ENCODE measurements at regions not wholly inside any gene's neighbourhood (a gene's known extent, or its start where the extent isn't known, plus 50 kb on each side); places are given as distances from the start of the nearest gene placed in this dataset.

DNA sequence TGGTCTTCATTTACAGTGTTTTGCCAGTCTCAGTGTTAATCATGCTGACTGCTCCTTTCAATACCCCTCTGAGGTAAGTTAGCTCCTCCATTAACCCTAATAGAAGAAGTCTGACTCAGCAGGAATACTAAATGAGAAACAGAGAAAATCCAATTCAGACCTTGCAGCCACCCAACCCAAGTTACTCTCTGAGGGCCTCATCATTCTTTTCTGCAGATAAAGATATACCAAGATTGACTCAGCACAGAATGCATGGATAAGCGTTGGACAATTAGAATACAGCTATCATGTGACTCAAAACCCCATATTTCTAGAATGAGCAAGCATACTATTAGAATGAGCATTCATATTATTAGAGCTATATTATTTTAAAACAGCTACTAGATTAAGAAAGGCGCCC, 389.1 kb upstream of the SGO1 start:
- ChIA-PET CTCF (no interaction called here), RAD21 (ENCODE audit: low non-redundant PET in 1 of 2, low total read pairs in 2 of 2, uncharacterized antibody in 2 of 2, unreplicated experiment in 2 of 2) (no interaction called here), POLR2A (no interaction called here)
- Histone ChIP-seq H3K9me3 (ENCODE audit: control insufficient read depth in 1 of 2, insufficient read depth in 1 of 2, low read depth in 1 of 2, low read length in 2 of 2) (peaks cover 6 to 11% of the 10 kb centered on the region in 2 experiments; a peak in 2 of 4 replicates), H3K36me3 (ENCODE audit: control insufficient read depth in 1 of 2, insufficient read depth in 2 of 2, low read length in 2 of 2) (no peaks in the 10 kb centered on the region), H3K9me2 (ENCODE audit: insufficient read depth) (no peaks in the 10 kb centered on the region), H4K20me1 (ENCODE audit: insufficient read depth) (no peaks in the 10 kb centered on the region), H3K4me1 (ENCODE audit: control insufficient read depth in 1 of 2, insufficient read depth in 2 of 2, low read length in 2 of 2) (no peaks in the 10 kb centered on the region), H2AFZ (ENCODE audit: low read depth, low read length, poor library complexity, severe bottlenecking) (no peak overlapping the region), H3K27me3 (ENCODE audit: insufficient read depth, low read length) (no peaks in the 10 kb centered on the region), H3K79me2 (ENCODE audit: insufficient read depth, low read length) (no peaks in the 10 kb centered on the region), H3K27ac (ENCODE audit: low read depth, low read length) (no peak overlapping the region), H3K4me3 (replicated peaks in 1 of 2; ENCODE audit: low read depth in 1 of 2, low read length in 2 of 2) (no peak overlapping the region), H3K9ac (ENCODE audit: low read length) (no peak overlapping the region), H3K4me2 (ENCODE audit: low read length) (no peak overlapping the region)
- DNase-seq (ENCODE audit: low read depth, low spot score) = no peak
- TF ChIP-seq, protein P1, sequence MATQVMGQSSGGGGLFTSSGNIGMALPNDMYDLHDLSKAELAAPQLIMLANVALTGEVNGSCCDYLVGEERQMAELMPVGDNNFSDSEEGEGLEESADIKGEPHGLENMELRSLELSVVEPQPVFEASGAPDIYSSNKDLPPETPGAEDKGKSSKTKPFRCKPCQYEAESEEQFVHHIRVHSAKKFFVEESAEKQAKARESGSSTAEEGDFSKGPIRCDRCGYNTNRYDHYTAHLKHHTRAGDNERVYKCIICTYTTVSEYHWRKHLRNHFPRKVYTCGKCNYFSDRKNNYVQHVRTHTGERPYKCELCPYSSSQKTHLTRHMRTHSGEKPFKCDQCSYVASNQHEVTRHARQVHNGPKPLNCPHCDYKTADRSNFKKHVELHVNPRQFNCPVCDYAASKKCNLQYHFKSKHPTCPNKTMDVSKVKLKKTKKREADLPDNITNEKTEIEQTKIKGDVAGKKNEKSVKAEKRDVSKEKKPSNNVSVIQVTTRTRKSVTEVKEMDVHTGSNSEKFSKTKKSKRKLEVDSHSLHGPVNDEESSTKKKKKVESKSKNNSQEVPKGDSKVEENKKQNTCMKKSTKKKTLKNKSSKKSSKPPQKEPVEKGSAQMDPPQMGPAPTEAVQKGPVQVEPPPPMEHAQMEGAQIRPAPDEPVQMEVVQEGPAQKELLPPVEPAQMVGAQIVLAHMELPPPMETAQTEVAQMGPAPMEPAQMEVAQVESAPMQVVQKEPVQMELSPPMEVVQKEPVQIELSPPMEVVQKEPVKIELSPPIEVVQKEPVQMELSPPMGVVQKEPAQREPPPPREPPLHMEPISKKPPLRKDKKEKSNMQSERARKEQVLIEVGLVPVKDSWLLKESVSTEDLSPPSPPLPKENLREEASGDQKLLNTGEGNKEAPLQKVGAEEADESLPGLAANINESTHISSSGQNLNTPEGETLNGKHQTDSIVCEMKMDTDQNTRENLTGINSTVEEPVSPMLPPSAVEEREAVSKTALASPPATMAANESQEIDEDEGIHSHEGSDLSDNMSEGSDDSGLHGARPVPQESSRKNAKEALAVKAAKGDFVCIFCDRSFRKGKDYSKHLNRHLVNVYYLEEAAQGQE (IDR thresholded peaks at IDR 0.05; ENCODE audit: low read depth) = no peak
- TF ChIP-seq EZH2phosphoT487 (IDR thresholded peaks at IDR 0.05; ENCODE audit: borderline replicate concordance) = no peak
- no peak for TF ChIP-seq POLR2AphosphoS5 (IDR thresholded peaks at IDR 0.05; ENCODE audit: low read depth, low read length)
- no peak for TF ChIP-seq CEBPB (IDR thresholded peaks at IDR 0.05; ENCODE audit: low read depth)
- TF ChIP-seq, protein P2, sequence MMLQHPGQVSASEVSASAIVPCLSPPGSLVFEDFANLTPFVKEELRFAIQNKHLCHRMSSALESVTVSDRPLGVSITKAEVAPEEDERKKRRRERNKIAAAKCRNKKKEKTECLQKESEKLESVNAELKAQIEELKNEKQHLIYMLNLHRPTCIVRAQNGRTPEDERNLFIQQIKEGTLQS (IDR thresholded peaks at IDR 0.05) = no peak
- no peak for TF ChIP-seq SP1 (IDR thresholded peaks at IDR 0.05; ENCODE audit: low read depth)
- TF ChIP-seq JUND (IDR thresholded peaks at IDR 0.05) = no peak
- TF ChIP-seq TCF7L2 (IDR thresholded peaks at IDR 0.05; ENCODE audit: borderline replicate concordance, extremely low read depth, insufficient read depth, insufficient read length) = no peak
- TF ChIP-seq, protein P3, sequence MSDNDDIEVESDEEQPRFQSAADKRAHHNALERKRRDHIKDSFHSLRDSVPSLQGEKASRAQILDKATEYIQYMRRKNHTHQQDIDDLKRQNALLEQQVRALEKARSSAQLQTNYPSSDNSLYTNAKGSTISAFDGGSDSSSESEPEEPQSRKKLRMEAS (IDR thresholded peaks at IDR 0.05) = no peak
- no peak for TF ChIP-seq CBX3 (IDR thresholded peaks at IDR 0.05; ENCODE audit: low read depth)
- TF ChIP-seq SIN3A (IDR thresholded peaks at IDR 0.05; ENCODE audit: low read depth) = no peak
- no peak for TF ChIP-seq EGR1 (IDR thresholded peaks at IDR 0.05; ENCODE audit: low read depth)
- no peak for TF ChIP-seq EZH2 (IDR thresholded peaks at IDR 0.05)
- intact Hi-C loops (cut with micrococcal nuclease) = no loop called here
- BruUV-seq (replicated peaks) = no TSS peak
- ATAC-seq = no peak

Data from HCT116 (cell line).